Activated naive CD4-positive, alpha-beta T cell treated with Interleukin-2 at 50 U/mL for 16 hours (primary cell): ENCODE measurements at regions not wholly inside any gene's neighbourhood (a gene's known extent, or its start where the extent isn't known, plus 50 kb on each side); places are given as distances from the start of the nearest gene placed in this dataset.

ENCODE experiments used
- DNase-seq: peaks from one replicate; pipeline ENCODE4 v3.0.0-alpha.2; 2020

DNA sequence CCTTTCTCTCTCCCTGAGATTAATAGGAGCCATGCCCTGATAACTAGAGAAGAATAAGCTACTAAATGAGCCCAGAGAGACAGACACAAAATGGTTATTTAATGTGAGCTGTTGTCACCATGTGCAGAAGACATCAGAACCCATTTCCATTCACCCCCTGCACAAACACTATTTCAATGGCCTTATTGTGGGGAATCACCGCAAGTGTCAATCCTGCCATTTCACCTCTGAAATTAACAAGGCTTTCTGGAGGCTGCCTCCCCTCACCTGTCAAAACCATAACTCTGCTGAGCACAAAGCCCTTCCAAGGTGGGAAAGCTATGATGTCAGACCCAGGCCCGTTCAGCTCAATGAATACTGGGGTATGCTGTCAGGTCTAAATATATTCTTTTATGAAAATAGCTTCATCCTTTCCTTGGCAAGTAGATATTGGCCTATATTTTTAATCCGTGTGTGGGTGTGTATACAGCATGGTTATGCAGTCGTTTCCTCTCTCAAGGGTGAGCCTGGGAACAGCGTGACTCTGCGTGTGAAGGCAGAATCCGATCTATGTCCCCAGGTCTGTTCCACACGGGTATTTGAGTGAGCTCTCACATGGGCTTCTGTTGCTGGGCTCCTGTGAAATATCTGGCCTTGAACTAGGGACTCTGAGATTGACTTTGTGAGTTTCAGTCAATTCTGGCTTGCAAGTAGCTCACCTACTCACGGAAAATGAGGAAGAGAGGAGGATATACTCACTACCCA lies 266.3 kb downstream of the FBXW7 start:
- no peak for DNase-seq

DNA sequence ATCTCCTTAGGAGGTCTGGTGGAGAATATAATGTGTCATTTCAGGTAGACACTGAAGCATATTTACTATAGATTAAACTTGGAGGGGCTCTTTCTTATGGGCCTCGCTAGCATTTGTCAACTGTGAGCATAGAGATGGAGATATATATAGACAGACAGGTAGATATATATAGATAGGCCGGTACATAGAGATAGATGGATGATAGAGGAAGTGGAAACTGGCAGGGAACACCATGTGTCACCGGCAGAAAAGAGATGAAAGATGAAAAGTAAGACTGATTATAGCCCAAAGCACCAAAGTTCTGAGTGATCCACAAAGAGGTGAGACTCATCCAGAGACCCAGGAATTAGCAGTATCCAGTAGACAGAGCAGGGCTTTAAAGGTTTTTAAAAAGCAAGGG lies 268.1 kb downstream of the FBXW7 start:
- DNase-seq, result no peak

DNA sequence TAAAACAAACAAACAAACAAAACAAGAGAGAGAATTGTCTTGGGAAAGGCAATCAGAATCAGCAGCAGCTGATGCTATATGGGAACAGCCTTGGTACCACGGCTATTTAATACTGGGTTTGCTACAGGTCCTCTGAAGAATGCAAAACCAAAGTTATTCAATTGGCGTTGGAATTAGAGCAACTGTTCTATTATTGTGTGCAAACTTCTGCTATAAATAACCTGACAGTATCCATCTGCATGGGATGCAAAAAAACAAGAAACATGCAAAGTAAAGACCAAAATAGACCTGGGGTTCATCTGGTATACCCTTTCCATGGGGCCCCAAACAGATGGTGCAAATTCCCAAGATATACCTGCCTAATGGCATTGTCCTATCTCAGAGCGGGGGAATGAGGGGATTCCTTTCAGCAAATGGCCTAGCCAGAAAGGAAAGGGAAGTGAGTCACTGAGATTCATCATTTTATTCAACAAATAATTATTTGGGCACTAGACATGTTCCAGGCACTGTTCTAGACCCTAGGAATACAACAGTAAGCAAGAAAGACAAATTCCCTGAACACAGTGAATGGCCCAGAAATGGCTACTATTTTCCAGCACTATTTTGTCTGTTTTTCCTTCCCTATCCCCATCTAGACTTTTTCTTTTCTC lies 268.9 kb downstream of the FBXW7 start:
- no peak for DNase-seq

- no peak for DNase-seq
Observed at GRCh38 chr4:152265149-152265621, 270.7 kb downstream of the FBXW7 start.

GRCh38 chr4:152264106-152264505 lies 271.8 kb downstream of the FBXW7 start:
- no peak for DNase-seq

DNA sequence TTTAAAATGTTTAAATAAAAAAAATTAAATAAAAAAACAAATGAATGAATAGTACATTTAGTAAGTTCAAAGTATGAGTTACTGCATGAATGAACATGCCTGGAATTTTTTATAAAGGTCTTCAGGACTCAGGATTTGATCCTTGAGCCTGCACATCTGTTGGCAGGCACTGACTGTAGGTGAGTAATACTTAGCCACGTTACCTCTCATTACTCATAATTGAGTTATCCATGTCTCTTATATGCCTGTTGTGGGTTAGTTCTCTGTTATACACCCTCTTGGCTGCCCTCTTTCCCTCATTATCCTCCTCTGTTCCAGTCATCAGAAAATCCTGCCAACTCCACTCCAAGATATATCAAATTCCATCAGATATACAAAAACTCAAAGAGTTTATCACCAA lies 276.0 kb downstream of the FBXW7 start:
- DNase-seq, result no peak

GRCh38 chr4:152258804-152259708 lies 276.8 kb downstream of the FBXW7 start:
- DNase-seq, result no peak

GRCh38 chr4:152258391-152258790 lies 277.5 kb downstream of the FBXW7 start:
- DNase-seq, result no peak

- DNase-seq, result no peak
Observed at GRCh38 chr4:152257601-152258066, 278.3 kb downstream of the FBXW7 start.

DNA sequence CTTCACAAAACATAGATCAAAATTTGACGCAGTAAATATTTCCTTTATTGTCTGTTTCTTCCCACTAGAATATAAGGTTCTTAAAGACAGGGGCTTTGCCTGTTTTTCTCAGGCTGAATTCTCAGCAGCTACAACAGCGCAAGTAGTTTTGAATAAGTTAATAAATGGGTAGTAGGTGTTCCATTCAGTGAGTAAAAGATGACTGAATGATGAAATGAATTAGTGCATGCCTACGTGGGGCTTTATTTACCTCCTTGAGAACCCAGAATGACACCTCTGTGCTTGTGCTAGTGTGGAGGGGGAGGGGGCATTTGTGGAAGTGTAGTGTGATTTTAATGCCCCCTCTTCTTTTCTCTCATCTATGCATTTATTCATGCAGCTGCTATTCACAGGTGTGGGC lies 278.9 kb downstream of the FBXW7 start:
- DNase-seq, result no peak

DNA sequence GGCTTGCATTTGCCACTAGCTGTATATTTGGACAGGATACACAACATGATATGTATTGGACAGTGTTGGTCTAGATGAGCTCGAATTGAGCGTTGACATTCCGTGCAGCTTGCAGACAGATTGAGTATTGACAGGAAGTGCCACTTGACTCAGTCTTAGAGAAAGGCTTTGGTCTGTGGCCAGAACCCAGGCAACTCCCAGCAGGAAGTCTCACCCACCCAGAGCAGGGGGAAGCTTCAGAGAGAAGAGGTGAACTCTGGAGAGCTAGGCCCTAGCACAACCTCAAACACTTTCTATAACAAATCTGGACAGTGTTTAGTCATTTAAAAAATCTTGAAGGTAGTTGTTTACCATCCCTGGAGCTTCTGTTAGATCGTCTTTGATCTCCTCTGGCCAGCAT lies 280.5 kb downstream of the FBXW7 start:
- peak; percentile 55 for DNase-seq

DNA sequence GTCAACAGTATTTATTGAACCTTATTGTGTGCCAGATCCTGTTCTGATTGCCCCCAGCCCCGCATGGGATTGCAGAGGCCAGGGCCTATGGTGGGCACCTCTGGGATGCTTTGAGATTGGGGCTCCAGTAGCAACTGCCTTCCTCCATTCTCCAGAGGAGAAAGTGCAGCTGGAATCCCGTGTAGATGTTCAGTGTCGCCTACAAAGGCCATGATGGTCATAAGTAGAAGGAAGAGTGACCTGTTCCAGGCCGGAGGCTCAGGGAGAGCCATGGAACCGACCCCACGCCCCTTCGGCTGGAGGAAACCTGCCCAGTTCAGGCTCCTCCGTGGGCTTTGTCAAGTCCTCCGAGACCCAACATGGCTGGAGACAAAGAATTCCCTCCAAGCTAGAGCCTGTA lies 287.5 kb downstream of the FBXW7 start:
- DNase-seq, result no peak

DNA sequence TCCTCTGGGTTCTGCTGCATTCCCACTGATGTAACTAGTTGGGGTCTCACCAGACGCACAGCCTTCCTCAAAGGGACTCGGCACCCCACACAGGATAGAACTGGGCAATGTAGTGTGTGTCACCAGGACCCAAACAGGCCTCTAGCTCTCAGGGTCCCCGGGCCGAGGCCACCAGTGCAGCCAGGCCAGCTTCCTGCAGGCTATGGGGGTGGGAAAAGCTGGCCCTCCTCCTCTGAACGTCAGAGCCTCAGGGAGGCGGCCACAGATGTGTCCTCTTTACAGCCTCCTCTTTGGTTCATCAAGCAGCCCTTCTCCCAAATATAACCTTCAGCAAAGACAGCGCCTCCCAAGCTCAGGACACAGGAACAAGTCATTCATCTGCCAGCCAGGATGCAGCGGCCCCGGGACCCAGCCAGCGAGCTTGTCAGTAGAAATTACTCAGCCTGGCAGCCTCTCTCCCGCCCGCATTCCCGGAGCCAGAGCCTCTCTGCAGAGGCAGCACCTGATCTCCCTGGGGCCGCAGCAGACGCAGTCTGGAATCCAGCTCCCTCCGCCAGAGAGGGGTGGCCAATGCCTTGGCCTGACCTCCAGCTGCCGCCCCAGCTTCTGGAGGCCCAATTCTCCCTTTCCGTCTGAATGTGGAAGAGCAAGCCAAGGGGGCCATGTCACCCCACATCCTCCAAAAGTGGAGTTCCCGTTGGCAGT lies 288.5 kb downstream of the FBXW7 start:
- no peak for DNase-seq

GRCh38 chr4:152246659-152247058 lies 289.2 kb downstream of the FBXW7 start:
- DNase-seq, result peak; percentile 10

- no peak for DNase-seq
Observed at GRCh38 chr4:152245680-152246079, 290.2 kb downstream of the FBXW7 start.

DNA sequence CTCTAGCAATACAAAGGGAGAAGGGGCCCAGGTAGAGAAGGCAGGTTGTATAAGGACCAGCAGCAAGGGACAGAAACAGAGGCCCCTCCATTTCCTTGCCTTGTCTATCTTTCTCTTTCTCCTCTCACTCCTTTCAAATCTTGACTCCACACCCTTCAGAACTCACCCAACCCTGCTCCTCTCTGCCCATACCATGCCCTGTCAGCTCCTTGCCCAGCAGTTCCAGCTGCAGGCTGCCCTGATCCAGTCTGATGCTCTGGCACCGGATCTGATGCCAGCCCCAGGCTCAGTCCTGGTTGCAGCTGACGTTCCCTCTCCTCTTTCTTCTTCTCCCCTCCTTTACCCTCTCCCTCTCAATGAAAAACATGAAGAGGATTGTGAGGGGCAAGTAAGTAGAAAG lies 291.2 kb downstream of the FBXW7 start:
- DNase-seq, result no peak

- no peak for DNase-seq
Observed at GRCh38 chr4:152243896-152244595, 291.8 kb downstream of the FBXW7 start.

DNA sequence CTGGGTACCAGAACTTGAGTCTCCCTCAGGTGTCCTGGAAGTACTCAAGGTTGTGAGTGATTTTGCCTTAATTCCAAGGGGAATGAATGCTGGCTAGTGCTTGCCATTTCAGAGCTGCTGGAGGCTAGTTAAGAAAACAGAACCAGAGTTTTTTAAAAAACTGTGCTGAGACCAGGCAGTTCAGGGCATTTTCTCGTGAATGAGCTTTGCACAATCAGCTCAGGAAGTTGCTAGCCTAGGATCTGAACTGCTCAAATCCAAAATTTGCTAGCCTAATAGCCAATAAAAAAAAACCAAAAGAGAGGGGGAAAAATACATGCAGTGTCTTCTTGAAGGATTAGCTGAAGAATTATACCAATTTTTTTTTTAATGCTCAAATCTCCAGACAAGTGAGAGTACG lies 292.7 kb downstream of the FBXW7 start:
- DNase-seq, result no peak

GRCh38 chr4:152240232-152240631 lies 295.7 kb downstream of the FBXW7 start:
- DNase-seq, result no peak

GRCh38 chr4:152239216-152239615 lies 296.7 kb downstream of the FBXW7 start:
- DNase-seq, result no peak

- no peak for DNase-seq
Observed at GRCh38 chr4:152236519-152237056, 299.3 kb downstream of the FBXW7 start.

- DNase-seq, result no peak
Observed at GRCh38 chr4:152235718-152236117, 300.2 kb downstream of the FBXW7 start.
